Spleen (tissue), 7 donors: ENCODE measurements at regions not wholly inside any gene's neighbourhood (a gene's known extent, or its start where the extent isn't known, plus 50 kb on each side); places are given as distances from the start of the nearest gene placed in this dataset.

ENCODE experiments used
- CTCF ChIP-seq, 11 experiments: fragments of 200-600 bp in 7 of 11; fragments of 450-650 bp in 4 of 11; sonication (generic) in 4 of 11; IDR thresholded peaks in 8 of 11; conservative IDR thresholded peaks in 3 of 11; 1 replicate in 7 of 11; 2 replicates in 4 of 11; pipeline versions ENCODE4 v1.4.0 to v1.8.0; 2016 to 2021; ENCODE audit warnings: antibody characterized with exemption in 11 of 11, inconsistent platforms in 4 of 11, mild to moderate bottlenecking in 1 of 11
- POLR2A ChIP-seq, 3 donors: fragments of 450-650 bp; IDR thresholded peaks; one replicate each; pipeline ENCODE4 v1.5.1; 2017; ENCODE audit warnings: antibody characterized with exemption in 3 of 3, mild to moderate bottlenecking in 1 of 3
- donor health status: DM: no; HTN: no; CAD: no; lungs with moderate emphysema.
- donor health status: DM: no; HTN: no; CAD: no.
- donor health status: DM: no; HTN: no; CAD: no.

- no peak for TF ChIP-seq CTCF (IDR thresholded peaks at IDR 0.05 in 8 of 11, conservative IDR thresholded peaks at IDR 0.05 in 3 of 11)
- TF ChIP-seq POLR2A (IDR thresholded peaks at IDR 0.05) = no peak
Measured at GRCh38 chr7:131008840-131009711, 275.1 kb upstream of the KLF14 start.
